Mesenteric fat pad (tissue), 1 donor: ENCODE measurements at regions not wholly inside any gene's neighbourhood (a gene's known extent, or its start where the extent isn't known, plus 50 kb on each side); places are given as distances from the start of the nearest gene placed in this dataset.

Experiments used
- DNase-seq: peaks from one replicate; pipeline ENCODE4 v3.0.0-alpha.2; 2020; ENCODE audit warnings: low spot score
- donor health status: DM: yes; HTN: yes; CAD: no.

DNA sequence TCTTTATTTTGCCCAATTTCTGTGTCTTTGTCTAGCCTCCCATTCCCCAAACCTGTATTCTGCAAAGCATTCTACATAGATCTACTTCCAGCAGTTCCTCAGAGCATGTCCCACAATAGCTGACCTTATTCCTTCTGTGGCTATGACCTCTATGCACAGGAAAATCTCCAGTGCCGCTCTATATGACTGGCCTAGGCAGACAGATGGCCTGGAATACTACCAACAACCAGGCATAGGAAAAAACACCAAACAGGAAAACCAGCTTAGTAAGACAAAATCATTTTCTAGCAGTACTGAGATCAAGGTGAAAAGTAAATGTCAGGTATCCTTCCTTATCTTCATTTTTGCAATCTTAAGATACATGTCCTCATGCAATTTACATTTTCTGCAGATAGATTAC, 1115.0 kb downstream of the IGSF11 start:
- no peak for DNase-seq

GRCh38 chr3:117920253-117920898, 1114.3 kb downstream of the IGSF11 start:
- DNase-seq = no peak

GRCh38 chr3:117921411-117921810, 1113.2 kb downstream of the IGSF11 start:
- DNase-seq = no peak

GRCh38 chr3:117922039-117922438, 1112.6 kb downstream of the IGSF11 start:
- DNase-seq = no peak

DNA sequence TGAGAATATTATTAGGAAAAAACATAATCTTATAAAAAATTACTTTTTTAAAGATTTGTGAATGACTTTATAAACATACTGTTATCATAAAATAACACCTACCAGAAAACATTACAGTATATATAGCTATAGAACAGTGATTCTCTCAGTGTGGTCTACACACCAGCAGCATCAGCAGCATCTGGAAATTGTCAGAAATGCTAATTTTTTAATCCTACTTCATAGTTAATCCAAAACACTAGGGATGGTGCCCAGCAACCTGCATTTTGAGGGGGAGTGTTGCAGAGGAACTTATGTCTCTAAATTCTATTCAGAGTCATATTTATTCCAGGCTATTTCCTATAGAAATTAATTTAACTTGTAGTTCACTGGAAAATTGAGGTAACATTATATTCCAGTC, 1107.8 kb downstream of the IGSF11 start:
- no peak for DNase-seq

GRCh38 chr3:117927825-117928224, 1106.8 kb downstream of the IGSF11 start:
- DNase-seq = no peak

GRCh38 chr3:117928836-117929235, 1105.8 kb downstream of the IGSF11 start:
- no peak for DNase-seq

DNA sequence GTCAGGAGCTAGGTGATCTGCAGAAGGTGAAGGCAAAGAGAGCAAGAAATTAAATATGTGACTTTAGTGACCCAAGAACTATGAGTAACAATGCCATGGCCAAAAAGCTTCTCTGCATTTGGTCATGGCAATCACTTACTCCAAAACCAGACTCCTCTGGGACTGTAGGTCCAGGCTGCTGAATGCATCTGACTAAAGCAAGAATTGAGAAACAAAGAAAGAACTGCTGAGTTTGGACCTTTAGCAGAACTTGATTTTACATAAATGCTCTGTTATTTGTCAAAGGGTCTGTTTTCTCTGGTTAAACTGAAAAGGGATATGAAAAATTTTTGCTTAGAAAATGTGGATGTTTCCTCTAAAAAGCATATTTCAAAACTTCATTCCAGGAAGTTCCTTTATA, 1102.2 kb downstream of the IGSF11 start:
- DNase-seq = no peak

GRCh38 chr3:117936159-117936558, 1098.5 kb downstream of the IGSF11 start:
- DNase-seq = no peak

- no peak for DNase-seq
Measured at GRCh38 chr3:117938974-117939373, 1095.7 kb downstream of the IGSF11 start.

GRCh38 chr3:117939425-117940027, 1095.1 kb downstream of the IGSF11 start:
- DNase-seq = no peak

DNA sequence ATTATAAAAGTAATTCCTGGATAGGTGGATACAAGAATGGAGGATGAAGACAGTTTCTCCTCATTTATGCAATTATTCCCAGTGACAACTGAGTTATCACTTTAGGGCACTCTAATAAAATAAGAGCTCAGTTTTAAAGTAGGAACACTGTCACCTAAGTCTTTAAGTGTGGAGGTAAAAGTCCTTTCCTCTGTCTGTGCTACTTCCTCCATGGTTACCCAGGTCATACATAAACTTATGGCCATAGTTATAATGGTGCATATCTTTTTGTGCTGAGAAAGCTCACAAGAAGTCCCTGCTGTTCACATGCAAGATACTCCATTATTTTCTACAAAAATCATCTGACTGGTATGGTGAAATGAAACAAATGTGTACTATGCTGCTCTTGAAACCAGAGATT, 1093.6 kb downstream of the IGSF11 start:
- DNase-seq = no peak

DNA sequence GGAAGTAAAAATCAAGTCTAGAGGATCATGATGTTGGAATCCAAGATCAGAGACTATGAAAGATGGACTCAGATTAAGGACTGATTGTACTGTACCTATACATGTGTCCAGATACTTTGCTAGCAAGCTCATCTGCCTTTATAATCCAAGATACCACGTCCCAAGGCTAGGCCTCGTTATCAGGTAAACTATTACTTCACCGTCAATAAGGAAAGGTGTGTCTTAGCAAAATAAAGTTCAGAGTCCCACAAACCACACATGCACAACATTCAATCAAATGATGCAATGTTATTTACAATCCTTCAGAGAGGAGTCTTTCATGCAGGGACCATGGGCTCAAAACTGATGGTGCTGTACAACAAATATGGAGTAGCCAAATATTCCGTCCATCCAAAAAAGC, 1092.9 kb downstream of the IGSF11 start:
- no peak for DNase-seq

DNA sequence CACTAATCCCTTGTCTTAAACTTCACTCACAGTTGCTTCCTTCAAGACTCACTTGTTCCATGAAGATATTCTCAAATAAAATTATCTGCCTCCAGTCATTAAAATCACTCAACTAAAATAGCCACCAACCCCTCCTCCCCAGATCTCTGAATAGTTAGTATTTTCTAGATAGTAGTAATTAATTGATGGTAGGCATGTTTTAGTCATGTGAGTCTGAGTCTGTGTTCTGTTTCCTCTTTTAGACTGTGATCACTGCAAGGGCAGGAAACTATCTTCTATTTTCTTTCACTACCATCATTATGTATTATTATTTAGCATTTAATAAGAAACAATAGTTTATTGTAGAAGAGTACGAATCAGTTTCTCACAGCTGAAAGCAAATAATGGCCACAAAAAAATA, 1080.5 kb downstream of the IGSF11 start:
- no peak for DNase-seq

- DNase-seq = no peak
Measured at GRCh38 chr3:117955196-117955595, 1079.5 kb downstream of the IGSF11 start.

- no peak for DNase-seq
Measured at GRCh38 chr3:117958027-117958426, 1076.6 kb downstream of the IGSF11 start.

- DNase-seq = no peak
Measured at GRCh38 chr3:117962750-117963149, 1071.9 kb downstream of the IGSF11 start.

- no peak for DNase-seq
Measured at GRCh38 chr3:117963858-117964257, 1070.8 kb downstream of the IGSF11 start.

DNA sequence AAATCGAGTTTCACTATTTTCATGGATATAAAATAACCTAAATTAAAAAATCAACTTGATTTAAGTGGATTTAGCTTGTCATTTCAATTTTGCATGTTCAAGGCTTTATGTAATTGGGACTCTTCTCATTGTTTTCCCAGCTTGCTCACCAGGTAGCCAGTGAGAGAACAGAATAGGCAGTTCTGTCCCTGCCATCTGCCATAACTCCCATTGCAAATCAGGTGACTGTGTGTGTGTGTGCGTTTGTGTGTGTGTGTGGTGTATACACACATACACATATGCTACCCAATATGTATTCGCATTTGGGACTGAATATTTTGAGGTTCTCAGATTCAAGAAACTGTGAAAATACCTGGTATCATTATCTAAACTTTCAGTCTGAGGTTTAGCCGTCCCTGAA, 1069.8 kb downstream of the IGSF11 start:
- no peak for DNase-seq

- DNase-seq = no peak
Measured at GRCh38 chr3:117977504-117978228, 1057.0 kb downstream of the IGSF11 start.

GRCh38 chr3:117979466-117979865, 1055.2 kb downstream of the IGSF11 start:
- no peak for DNase-seq

GRCh38 chr3:117987256-117987655, 1047.4 kb downstream of the IGSF11 start:
- no peak for DNase-seq

DNA sequence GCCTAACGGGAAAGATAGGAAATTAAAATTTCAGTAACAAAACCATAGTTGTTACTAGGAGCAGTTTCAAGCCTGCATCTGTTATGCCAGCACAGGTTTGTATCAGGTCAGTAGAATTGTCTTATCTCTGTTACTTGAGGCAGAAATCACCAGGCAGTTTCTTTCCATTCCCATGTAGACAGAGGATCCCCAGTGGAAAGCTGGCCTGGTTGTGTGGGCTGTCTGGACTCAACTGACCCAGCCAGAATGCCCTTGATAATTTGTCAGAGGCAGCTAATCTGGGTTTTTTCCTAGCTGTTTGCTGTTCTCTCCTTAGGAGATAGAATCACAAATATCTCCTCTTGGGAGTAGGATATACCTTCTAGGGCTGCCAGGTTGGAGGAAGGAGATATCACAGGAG, 1044.7 kb downstream of the IGSF11 start:
- DNase-seq = no peak
